ENCODE measurements at regions not wholly inside any gene's neighbourhood (a gene's known extent, or its start where the extent isn't known, plus 50 kb on each side); places are given as distances from the start of the nearest gene placed in this dataset.

DNA sequence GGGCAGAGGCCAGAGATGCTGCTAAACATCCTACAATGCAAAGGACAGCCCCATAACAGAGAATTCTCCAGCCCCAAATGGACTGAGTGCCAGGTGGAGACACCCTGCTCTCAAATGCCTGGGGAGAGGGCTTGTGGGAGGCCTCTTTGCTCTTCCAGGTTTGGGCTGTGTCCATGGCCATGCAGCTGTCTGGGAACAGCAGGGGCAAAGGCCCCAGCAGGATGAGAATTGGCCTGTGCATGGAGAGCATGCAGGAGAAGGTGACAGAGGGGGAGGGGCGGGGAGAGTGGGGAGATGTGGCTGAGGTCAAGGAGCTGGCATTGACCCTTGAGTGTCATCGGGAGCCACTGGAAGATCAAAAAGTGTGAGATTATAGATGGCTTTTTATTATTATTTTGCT is 111.5 kb upstream of the ERCC6L2 start:
- CTCF ChIA-PET = no interaction called here
- POLR2A ChIA-PET = no interaction called here

- POLR2A ChIA-PET = no interaction called here
These were observed 112.5 kb upstream of the ERCC6L2 start for GRCh38 chr9:95763006-95763405.

GRCh38 chr9:95762322-95762721 is 113.2 kb upstream of the ERCC6L2 start:
- CTCF ChIA-PET = no interaction called here
- POLR2A ChIA-PET = no interaction called here

More at GRCh38 chr9:95763006-95763405, 112.5 kb upstream of the ERCC6L2 start:
- CTCF ChIA-PET = no interaction called here

GRCh38 chr9:95760791-95761190 is 114.7 kb upstream of the ERCC6L2 start:
- CTCF ChIA-PET = interaction anchor here (1.2 kb wide), 1 partner anchor 27 kb away, joined by 3 read pairs; no protein-coding TSS in a partner anchor
- POLR2A ChIA-PET = no interaction called here

DNA sequence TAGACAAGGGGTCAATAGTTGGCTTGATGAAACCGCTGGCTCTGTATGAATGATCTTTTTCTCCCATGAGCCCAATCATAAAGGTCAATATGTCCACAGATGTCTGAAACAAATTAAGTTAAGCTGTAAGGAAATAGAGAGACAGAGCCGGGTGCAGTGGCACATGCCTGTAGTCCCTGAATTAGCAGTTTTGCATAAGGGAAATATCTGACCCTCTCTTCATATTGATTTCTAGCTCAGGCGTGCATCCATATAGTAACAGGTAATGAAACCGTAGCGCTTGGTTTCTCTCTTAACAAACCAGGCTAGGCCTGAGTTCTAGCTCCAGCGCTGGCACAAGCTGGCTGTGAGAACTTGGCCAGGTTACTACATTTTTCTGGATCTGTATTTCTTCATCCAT is 118.1 kb upstream of the ERCC6L2 start:
- CTCF ChIA-PET = no interaction called here
- POLR2A ChIA-PET = no interaction called here

DNA sequence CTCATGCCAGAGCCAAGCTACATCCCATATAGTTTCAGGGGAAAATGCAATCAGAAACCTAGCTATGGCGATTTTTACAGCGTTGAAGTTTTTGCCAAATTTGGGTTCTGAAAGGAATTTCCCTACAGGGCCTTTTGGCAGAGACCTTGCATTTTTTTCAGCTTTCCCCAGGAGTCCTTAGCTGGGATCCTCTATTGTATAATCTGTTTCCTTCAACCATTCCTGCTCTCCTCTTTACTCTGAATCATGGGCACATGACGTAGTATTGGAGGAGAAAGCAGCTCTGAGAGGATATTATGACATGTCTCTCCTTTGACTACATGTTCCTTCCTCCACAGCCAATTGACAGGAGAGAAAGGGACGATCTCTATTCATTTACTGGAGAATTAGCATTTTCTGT is 118.5 kb upstream of the ERCC6L2 start:
- POLR2A ChIA-PET = no interaction called here
- CTCF ChIA-PET = no interaction called here

GRCh38 chr9:95756101-95756500 is 119.4 kb upstream of the ERCC6L2 start:
- POLR2A ChIA-PET = no interaction called here
- CTCF ChIA-PET = no interaction called here

- POLR2A ChIA-PET = no interaction called here
- CTCF ChIA-PET = no interaction called here
These were observed 120.1 kb upstream of the ERCC6L2 start for GRCh38 chr9:95755421-95755730.

DNA sequence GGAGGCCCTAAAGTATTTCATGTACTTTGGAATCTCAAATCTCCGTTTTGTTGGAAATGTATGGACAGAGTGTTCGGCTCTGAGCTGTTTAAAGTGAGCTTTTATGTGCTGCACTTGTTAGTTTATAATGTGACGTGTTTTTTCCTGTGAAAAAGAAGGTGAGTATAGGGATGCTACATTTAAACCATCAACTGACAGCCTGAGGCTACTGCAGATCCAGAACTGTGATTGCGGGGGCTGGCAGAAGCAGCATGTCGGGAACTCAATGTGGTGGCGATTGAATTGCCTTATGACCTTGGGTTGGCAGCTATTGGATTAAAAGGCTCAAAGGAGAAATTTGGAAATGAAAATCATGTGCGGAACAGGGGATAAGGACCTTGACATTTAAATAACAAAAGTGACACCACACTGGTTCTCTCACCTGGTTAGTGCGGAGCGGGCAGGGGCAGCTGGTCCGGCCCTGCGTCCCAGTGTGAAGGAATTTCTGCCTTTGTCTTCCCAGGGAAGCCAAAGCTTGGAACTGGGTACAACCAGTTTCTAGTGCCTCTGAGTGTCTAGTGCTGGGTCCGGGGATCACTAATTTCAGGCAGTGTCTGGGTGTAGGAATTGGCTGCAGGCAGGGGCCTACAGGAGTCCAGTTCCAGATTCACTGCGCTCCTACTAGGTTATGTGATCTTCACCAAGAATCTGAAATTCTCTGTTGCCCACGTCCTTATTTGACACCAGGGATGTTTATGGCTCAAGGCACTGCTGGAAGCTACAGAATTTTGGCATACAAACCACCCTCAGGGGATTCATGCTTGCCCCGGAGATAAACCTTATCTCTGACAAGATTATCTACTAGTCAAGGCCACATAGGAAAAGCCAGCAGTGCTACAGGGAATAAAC is 120.7 kb upstream of the ERCC6L2 start:
- POLR2A ChIA-PET = no interaction called here

GRCh38 chr9:95753762-95754465 is 121.6 kb upstream of the ERCC6L2 start:
- ChIA-PET POLR2A (no interaction called here), CTCF (no interaction called here)

More for the DNA sequence above, 120.7 kb upstream of the ERCC6L2 start:
- CTCF ChIA-PET = no interaction called here

DNA sequence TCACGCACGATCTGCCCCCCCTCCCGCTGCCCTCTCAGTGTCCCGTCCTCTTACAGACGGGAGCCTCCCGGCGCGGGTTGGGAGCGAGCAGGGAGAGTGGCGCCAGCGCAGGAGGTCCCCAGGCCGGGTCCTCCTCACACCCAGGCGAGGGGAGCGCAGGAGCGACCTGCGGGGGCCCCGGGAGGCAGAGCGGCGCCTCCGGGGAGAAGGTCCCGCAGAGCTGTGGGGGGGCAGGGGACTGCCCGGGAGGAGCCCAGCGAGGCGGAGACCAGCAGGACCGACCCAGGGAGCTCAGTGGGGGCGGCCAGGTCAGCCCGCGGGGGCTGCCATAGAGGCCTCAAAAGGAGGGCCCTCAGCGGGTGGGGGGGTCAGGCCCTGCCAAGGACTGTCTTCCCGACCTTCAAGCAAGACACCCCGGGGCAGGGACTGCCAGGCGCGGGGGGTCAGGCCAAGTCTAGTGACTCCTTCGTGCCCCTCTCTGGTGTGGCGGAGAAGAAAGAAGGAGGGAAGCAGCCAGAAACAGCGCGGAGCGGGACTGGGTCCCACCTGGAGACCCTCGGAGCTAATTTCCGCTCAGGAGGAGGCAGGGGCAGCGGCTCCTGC is 123.3 kb upstream of the ERCC6L2 start:
- ChIA-PET POLR2A (no interaction called here), CTCF (no interaction called here)

- CTCF ChIA-PET = no interaction called here
- POLR2A ChIA-PET = no interaction called here
These were observed 124.0 kb upstream of the ERCC6L2 start for GRCh38 chr9:95751520-95751790.

DNA sequence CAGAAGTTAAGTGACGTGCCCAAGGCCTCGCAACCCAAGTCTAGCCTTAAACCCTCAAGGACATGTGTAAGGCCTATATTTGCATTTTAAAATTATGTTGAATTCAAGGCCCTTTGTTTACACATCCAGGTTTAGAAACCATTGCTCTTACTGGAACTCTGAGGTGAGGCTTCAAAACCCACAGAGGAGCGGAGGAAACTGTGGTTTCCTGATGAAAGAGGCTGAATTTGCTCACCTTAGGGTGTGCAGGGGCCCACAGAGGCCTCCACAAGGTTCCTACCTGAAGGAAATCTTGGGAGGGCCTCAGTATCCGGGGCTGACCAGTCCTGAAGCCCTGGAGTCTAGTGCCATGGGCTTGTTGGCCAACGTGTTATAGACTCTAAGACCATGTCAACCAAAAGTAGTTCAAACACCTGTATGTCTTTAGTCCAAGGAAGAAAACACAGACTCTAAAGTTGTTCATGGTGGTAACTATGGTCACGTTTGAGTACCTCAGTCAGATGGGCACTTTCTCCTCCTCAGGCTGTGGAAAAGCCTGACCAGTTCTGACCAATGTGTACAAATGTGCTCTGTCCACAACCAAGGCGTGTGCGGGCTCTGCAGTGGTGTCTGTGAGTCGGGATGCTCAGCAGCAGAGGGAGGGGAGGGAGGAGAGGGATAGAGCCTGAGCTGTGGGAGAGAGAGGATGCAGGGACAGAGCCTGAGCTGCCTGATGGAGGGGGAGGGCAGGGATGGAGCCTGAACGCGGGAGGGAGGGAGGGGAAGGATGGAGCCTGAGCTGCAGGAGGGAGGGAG is 124.6 kb upstream of the ERCC6L2 start:
- CTCF ChIA-PET = no interaction called here
- POLR2A ChIA-PET = no interaction called here

DNA sequence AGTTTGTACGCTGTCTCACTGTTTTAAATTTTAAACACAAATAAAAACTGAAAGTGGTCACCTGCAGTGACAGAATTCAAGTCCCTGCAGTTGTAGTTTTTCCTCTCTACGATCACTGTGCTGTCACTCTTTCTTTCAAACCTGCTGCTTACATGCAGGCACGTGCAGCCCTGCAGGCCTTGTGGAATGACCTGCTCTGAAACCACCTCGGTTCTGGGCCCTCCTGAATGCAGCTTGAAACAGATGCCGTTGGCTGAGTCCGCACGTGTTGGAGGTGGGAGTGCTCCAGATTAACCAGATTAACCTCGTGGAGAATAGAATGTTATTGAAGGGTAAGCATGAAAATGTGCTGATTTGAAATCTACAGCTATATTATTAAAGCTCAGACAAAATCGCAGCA is 126.0 kb upstream of the ERCC6L2 start:
- ChIA-PET CTCF (no interaction called here), POLR2A (no interaction called here)

GRCh38 chr9:95746408-95747180 is 128.9 kb upstream of the ERCC6L2 start:
- POLR2A ChIA-PET = no interaction called here
- CTCF ChIA-PET = interaction anchor here (0.8 kb wide), 1 partner anchor 38 kb away, joined by 3 read pairs; no protein-coding TSS in a partner anchor

DNA sequence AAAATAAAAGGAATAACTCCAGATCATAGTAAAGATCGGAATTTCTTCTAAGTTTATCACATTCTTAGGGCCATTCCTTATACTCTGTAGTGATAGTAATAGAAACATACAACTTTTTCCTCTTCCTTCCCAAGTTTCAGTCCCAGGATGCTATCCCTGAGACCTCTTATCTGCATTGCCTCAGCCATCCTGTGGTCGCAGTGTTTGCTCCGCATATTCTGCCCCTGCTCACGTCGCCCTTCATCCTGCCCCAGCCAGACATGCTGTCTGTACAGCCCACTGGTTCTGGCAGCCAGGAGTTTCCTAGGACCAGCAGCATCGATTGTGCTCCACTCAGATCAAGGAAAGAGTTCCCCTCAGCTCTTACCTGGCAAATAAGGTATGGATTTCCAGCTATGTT is 132.7 kb upstream of the ERCC6L2 start:
- CTCF ChIA-PET = no interaction called here
- POLR2A ChIA-PET = no interaction called here

DNA sequence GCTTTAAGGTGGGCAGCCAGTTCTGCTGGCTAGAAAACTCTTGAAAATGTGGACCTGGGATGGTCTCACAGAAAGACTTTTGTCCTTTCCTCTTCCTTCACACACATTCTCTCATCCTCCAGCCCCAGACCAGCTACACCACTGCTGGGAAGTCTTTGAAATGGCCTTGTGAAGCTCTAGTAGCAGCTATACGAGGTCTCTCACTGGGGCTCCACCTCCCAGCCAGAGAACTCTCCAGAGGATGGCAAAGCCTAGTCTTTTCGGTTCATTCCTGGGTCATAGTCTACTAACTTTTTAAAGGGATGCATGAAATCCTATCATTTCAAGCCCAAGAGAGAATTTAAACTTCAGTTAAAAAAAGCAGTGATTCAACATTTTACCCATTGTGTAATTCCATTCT is 133.9 kb upstream of the ERCC6L2 start:
- POLR2A ChIA-PET = no interaction called here
- CTCF ChIA-PET = no interaction called here

DNA sequence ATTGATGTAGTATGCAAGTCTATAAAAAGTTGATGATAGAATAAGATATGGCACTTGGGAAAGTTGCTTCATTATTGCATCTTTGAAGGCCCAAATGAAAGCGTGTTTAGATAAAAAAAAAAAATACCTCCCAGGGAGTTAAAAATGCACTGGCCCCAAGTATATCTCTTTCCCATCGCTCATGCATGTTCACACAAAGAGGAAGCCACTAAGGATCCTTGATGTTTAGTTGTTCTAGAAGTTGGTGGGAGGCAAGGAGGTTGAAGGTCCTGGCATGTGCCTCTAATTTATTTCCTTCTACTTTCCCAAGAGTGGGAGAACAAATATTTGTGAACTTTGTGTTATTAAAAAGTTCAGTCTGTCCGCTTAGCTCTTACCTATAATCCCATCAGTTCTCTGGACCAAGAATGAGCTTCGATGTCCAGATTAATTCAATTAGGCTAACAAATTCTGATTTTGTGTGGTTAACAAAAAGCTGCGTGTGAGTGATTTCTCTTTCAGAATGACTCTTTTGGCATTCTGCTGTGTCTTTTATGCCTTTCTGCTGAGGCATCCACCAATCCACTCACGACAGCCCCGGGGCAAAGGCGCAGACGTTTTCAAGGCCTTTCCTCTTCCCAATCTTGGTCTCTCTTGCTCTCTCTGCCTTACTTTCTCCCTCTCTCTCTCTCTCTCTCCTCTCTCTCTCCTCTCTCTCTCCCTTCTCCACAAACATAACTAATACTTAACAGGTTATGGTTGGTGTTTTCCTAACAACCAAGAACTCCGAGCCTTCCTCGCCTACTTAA is 135.1 kb upstream of the ERCC6L2 start:
- ChIA-PET CTCF (no interaction called here), POLR2A (no interaction called here)

GRCh38 chr9:95738438-95738837 is 137.1 kb upstream of the ERCC6L2 start:
- ChIA-PET CTCF (no interaction called here), POLR2A (no interaction called here)

Measured in activated CD8-positive, alpha-beta memory T cell treated with anti-CD3 and anti-CD28 coated beads for 36 hours (primary cell).